GM12878 (cell line): ENCODE measurements at regions not wholly inside any gene's neighbourhood (a gene's known extent, or its start where the extent isn't known, plus 50 kb on each side); places are given as distances from the start of the nearest gene placed in this dataset.

Source experiments
- ATAC-seq: fragments of 200-7000 bp; cut with Tn5 transposase; 3 replicates; pipeline ENCODE4 v1.9.1; 2020; ENCODE audit warnings: mild to moderate bottlenecking, moderate library complexity
- BruUV-seq: library from RNA; stranded (reverse); fragments of 400-500 nt; replicated peaks from 2 replicates; lab custom pipeline; 2021; lab: Mats Ljungman, UMichigan
- CTCF ChIA-PET: fragments of 300-600 bp; sonication (Branson Sonifier 250); formaldehyde crosslinking; extraction: SDS; loops from one replicate; lab custom pipeline; 2021; ENCODE audit warnings: inconsistent platforms; lab: Yijun Ruan, JAX
- POLR2A ChIA-PET: fragments of 350-600 bp; formaldehyde crosslinking; extraction: SDS; loops from one replicate; lab custom pipeline; 2021; ENCODE audit warnings: inconsistent platforms; lab: Charles Lee
- RAD21 ChIA-PET: fragments of 300-600 bp; sonication (Branson Sonifier 250); formaldehyde crosslinking; loops from one replicate; lab custom pipeline; 2023; ENCODE audit warnings: antibody characterized with exemption; ENCODE audit not compliant: unreplicated experiment; lab: Charles Lee
- SMC1A ChIA-PET: fragments of 300-600 bp; sonication (Branson Sonifier 250); formaldehyde crosslinking; loops from one replicate; lab custom pipeline; 2023; ENCODE audit not compliant: unreplicated experiment, uncharacterized antibody; lab: Charles Lee
- DNase-seq: peaks from one replicate; pipeline ENCODE4 v3.0.0-alpha.2; 2011; ENCODE audit warnings: low read depth, low spot score
- FAIRE-seq: peaks from 3 replicates; lab custom pipeline; 2011; peaks lifted over from hg19 to GRCh38; lab: Jason Lieb, UNC
- H2AFZ ChIP-seq: 2 replicates; pipeline ENCODE4 v1.6.0; 2011; ENCODE audit warnings: low read depth, low read length, control low read depth; ENCODE audit not compliant: control insufficient read depth
- H3K27ac ChIP-seq: 2 replicates; pipeline ENCODE4 v1.5.1; 2011; ENCODE audit warnings: control low read depth; ENCODE audit not compliant: control insufficient read depth, insufficient read depth
- H3K27me3 ChIP-seq, 2 experiments: replicated peaks in 1 of 2; 2 replicates each; pipeline versions ENCODE4 v1.6.0 to v1.6.1; 2011; ENCODE audit warnings: low read length in 1 of 2; ENCODE audit not compliant: control insufficient read depth in 2 of 2, insufficient read depth in 2 of 2
- H3K36me3 ChIP-seq, 2 experiments: 2 replicates each; pipeline ENCODE4 v1.5.1; 2011; ENCODE audit warnings: low read length in 1 of 2; ENCODE audit not compliant: control insufficient read depth in 2 of 2, insufficient read depth in 2 of 2
- H3K4me1 ChIP-seq: 2 replicates; pipeline ENCODE4 v1.6.1; 2011; ENCODE audit warnings: mild to moderate bottlenecking, low read length, moderate library complexity, mixed read lengths; ENCODE audit not compliant: control insufficient read depth, insufficient read depth
- H3K4me2 ChIP-seq: 2 replicates; pipeline ENCODE4 v1.6.0; 2011; ENCODE audit warnings: control low read depth; ENCODE audit not compliant: control insufficient read depth, insufficient read depth
- H3K4me3 ChIP-seq: fragments of 200-600 bp; sonication (generic); 2 replicates; pipeline ENCODE4 v1.5.1; 2016
- H3K79me2 ChIP-seq: 2 replicates; pipeline ENCODE4 v1.6.0; 2011; ENCODE audit warnings: low read length; ENCODE audit not compliant: control insufficient read depth, insufficient read depth
- H3K9ac ChIP-seq: 2 replicates; pipeline ENCODE4 v1.8.0; 2011; ENCODE audit warnings: low read length, control low read depth, mixed read lengths; ENCODE audit not compliant: control insufficient read depth, insufficient read depth
- H3K9me3 ChIP-seq: replicated peaks from 3 replicates; pipeline ENCODE4 v1.5.1; 2011; ENCODE audit warnings: mild to moderate bottlenecking, low read length; ENCODE audit not compliant: control insufficient read depth, insufficient read depth
- H4K20me1 ChIP-seq: 2 replicates; pipeline ENCODE4 v1.6.0; 2011; ENCODE audit not compliant: control insufficient read depth, insufficient read depth
- CEBPB ChIP-seq, 2 experiments: fragments of 150-350 bp in 1 of 2; IDR thresholded peaks; 2 replicates each; pipeline ENCODE4 v1.6.1; 2012 to 2014; ENCODE audit warnings: low read depth in 2 of 2, low read length in 2 of 2, borderline replicate concordance in 1 of 2, inconsistent platforms in 1 of 2
- FOXM1 ChIP-seq: IDR thresholded peaks from 2 replicates; pipeline ENCODE4 v1.6.1; 2012; ENCODE audit warnings: low read depth, mild to moderate bottlenecking, inconsistent platforms, low read length, moderate library complexity
- NR2C1 ChIP-seq: fragments of 450-650 bp; IDR thresholded peaks from 2 replicates; pipeline ENCODE4 v1.6.1; 2017; ENCODE audit warnings: antibody characterized with exemption, mild to moderate bottlenecking, moderate library complexity
- POLR2AphosphoS5 ChIP-seq: IDR thresholded peaks from 2 replicates; pipeline ENCODE4 v1.6.1; 2011; ENCODE audit warnings: mild to moderate bottlenecking, low read length, inconsistent platforms
- RB1 ChIP-seq: fragments of 450-650 bp; formaldehyde crosslinking; IDR thresholded peaks from 2 replicates; pipeline ENCODE4 v1.6.1; 2017; ENCODE audit warnings: mild to moderate bottlenecking, borderline replicate concordance
- SREBF1 ChIP-seq: IDR thresholded peaks from 2 replicates; pipeline ENCODE4 v1.6.1; 2012; ENCODE audit warnings: mild to moderate bottlenecking, low read length
- STAT3 ChIP-seq: IDR thresholded peaks from 2 replicates; pipeline ENCODE4 v1.6.1; 2011; ENCODE audit warnings: low read depth, low read length, improper control_type of control experiment
- TARDBP ChIP-seq: IDR thresholded peaks from 2 replicates; pipeline ENCODE4 v1.6.1; 2016; ENCODE audit warnings: borderline replicate concordance
- TCF3 ChIP-seq: IDR thresholded peaks from 2 replicates; pipeline ENCODE4 v1.6.1; 2012; ENCODE audit warnings: low read depth, mild to moderate bottlenecking, low read length, borderline replicate concordance; ENCODE audit not compliant: insufficient read depth
- TCF7 ChIP-seq: IDR thresholded peaks from 2 replicates; pipeline ENCODE4 v1.6.1; 2014; ENCODE audit warnings: antibody characterized with exemption, borderline replicate concordance
- YBX1 ChIP-seq: fragments of 450-650 bp; IDR thresholded peaks from 2 replicates; pipeline ENCODE4 v1.6.1; 2016; ENCODE audit warnings: antibody characterized with exemption
- in situ Hi-C: fragments of 300-500 bp; cut with MboI; formaldehyde crosslinking; loops from 9 replicates; pipeline ENCODE4 v1.14.3; 2018; ENCODE audit warnings: mixed read lengths
- intact Hi-C: fragments of 100-400 bp; cut with micrococcal nuclease; formaldehyde crosslinking; loops from one replicate; pipeline ENCODE4 v1.14.2; 2022; ENCODE audit not compliant: unreplicated experiment
- TF ChIP-seq, protein P1 (sequence below): IDR thresholded peaks from 2 replicates; pipeline ENCODE4 v1.6.1; 2011; ENCODE audit warnings: borderline replicate concordance, low read depth, mild to moderate bottlenecking, moderate library complexity, low read length; ENCODE audit not compliant: insufficient read depth, poor library complexity, severe bottlenecking
- TF ChIP-seq, protein P2 (sequence below): IDR thresholded peaks from 2 replicates; pipeline ENCODE4 v1.6.1; 2011; ENCODE audit warnings: low read depth, low read length, improper control_type of control experiment, borderline replicate concordance
- TF ChIP-seq, protein P3 (sequence below): fragments of 450-650 bp; IDR thresholded peaks from 2 replicates; pipeline ENCODE4 v1.6.1; 2016; ENCODE audit warnings: mild to moderate bottlenecking

GRCh38 chr12:66879409-66879808, 200.5 kb upstream of the GRIP1 start (continued):
- TF ChIP-seq POLR2AphosphoS5 (no peak), TCF3 (no peak)
- TF ChIP-seq, all 136 proteins: peak for 0

DNA sequence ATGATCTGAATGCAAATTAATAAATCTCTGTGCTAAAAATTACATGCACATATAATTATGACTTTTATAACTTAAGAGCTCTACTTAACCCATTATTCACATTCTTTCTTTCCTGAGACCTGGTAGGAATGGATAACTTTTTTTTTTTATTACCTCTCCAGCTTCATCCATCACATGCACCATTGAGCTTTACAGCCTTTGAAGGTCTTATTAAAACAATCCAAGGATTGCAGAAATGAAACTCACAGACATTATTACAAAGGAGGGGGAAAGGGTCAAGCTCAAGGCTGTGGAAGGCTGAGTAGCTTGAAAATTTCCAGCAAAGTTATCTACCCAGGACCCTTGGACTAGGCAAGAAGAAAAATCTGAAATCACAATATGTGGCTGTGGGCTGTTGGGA, 202.5 kb upstream of the GRIP1 start:
- FAIRE-seq = no peak
- no peak for DNase-seq
- H4K20me1 ChIP-seq = no peaks in the 10 kb centered on the region
- no peak overlapping the region for H3K9ac ChIP-seq
- H3K4me3 ChIP-seq = no peak overlapping the region
- no peaks in the 10 kb centered on the region for H3K4me1 ChIP-seq
- H3K4me2 ChIP-seq = no peak overlapping the region
- H3K79me2 ChIP-seq = no peaks in the 10 kb centered on the region
- in situ Hi-C loops (no loop called here), intact Hi-C loops (no loop called here)
- H3K9me3 ChIP-seq = no peaks in the 10 kb centered on the region
- H3K27me3 ChIP-seq = peaks cover 0 to 3% of the 10 kb centered on the region in 2 experiments; a peak in 2 of 4 replicates
- ChIA-PET SMC1A (no interaction called here), POLR2A (no interaction called here), RAD21 (no interaction called here), CTCF (interaction anchor here (1.5 kb wide), 1 partner anchor 20 kb away, joined by 9 read pairs; no protein-coding TSS in a partner anchor)
- H3K27ac ChIP-seq = no peak overlapping the region
- TF ChIP-seq SREBF1 = no peak
- no peak for TF ChIP-seq TCF7
- TF ChIP-seq CEBPB (IDR thresholded peaks at IDR 0.05; ENCODE audit: borderline replicate concordance in 1 of 2, low read depth in 2 of 2, low read length in 2 of 2) = no peak
- TF ChIP-seq, protein P1, sequence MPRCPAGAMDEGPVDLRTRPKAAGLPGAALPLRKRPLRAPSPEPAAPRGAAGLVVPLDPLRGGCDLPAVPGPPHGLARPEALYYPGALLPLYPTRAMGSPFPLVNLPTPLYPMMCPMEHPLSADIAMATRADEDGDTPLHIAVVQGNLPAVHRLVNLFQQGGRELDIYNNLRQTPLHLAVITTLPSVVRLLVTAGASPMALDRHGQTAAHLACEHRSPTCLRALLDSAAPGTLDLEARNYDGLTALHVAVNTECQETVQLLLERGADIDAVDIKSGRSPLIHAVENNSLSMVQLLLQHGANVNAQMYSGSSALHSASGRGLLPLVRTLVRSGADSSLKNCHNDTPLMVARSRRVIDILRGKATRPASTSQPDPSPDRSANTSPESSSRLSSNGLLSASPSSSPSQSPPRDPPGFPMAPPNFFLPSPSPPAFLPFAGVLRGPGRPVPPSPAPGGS = no peak
- no peak for TF ChIP-seq FOXM1
- no peak for TF ChIP-seq RB1
- no peak for TF ChIP-seq TARDBP
- no peak for TF ChIP-seq STAT3
- TF ChIP-seq, protein P2, sequence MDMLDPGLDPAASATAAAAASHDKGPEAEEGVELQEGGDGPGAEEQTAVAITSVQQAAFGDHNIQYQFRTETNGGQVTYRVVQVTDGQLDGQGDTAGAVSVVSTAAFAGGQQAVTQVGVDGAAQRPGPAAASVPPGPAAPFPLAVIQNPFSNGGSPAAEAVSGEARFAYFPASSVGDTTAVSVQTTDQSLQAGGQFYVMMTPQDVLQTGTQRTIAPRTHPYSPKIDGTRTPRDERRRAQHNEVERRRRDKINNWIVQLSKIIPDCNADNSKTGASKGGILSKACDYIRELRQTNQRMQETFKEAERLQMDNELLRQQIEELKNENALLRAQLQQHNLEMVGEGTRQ = no peak
- TF ChIP-seq NR2C1 = no peak
- TF ChIP-seq, protein P3, sequence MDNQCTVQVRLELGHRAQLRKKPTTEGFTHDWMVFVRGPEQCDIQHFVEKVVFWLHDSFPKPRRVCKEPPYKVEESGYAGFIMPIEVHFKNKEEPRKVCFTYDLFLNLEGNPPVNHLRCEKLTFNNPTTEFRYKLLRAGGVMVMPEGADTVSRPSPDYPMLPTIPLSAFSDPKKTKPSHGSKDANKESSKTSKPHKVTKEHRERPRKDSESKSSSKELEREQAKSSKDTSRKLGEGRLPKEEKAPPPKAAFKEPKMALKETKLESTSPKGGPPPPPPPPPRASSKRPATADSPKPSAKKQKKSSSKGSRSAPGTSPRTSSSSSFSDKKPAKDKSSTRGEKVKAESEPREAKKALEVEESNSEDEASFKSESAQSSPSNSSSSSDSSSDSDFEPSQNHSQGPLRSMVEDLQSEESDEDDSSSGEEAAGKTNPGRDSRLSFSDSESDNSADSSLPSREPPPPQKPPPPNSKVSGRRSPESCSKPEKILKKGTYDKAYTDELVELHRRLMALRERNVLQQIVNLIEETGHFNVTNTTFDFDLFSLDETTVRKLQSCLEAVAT = no peak
- TF ChIP-seq YBX1 = no peak
- no TSS peak for BruUV-seq
- no peak for ATAC-seq
- no peaks in the 10 kb centered on the region for H3K36me3 ChIP-seq
- H2AFZ ChIP-seq = no peak overlapping the region
